ENCODE measurements at regions not wholly inside any gene's neighbourhood (a gene's known extent, or its start where the extent isn't known, plus 50 kb on each side); places are given as distances from the start of the nearest gene placed in this dataset.

GRCh38 chr17:72530454-72530853 is 409.6 kb downstream of the SOX9 start:
- DNase-seq = no peak

- DNase-seq = no peak
Observed at GRCh38 chr17:72531729-72532128, 410.9 kb downstream of the SOX9 start.

DNA sequence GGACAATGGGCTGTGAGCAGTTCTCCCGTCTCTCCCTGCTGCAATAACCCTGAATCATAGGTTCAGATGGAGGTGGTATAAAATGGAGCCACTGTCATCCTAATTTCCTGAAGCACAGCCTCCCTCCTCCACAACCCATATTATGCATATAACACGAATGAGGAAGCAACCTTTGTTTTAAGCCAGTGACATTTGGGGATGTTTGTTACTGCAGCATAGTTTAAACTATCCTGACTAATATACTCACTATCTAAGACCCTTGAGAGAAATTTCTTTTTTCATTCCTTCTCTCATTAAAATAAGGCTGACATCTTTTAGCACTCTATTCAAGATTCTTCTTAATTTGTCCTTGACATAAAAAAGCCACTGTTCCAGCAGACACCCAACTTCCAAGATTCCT is 413.4 kb downstream of the SOX9 start:
- no peak for DNase-seq

- no peak for DNase-seq
Observed at GRCh38 chr17:72534776-72535175, 414.0 kb downstream of the SOX9 start.

DNA sequence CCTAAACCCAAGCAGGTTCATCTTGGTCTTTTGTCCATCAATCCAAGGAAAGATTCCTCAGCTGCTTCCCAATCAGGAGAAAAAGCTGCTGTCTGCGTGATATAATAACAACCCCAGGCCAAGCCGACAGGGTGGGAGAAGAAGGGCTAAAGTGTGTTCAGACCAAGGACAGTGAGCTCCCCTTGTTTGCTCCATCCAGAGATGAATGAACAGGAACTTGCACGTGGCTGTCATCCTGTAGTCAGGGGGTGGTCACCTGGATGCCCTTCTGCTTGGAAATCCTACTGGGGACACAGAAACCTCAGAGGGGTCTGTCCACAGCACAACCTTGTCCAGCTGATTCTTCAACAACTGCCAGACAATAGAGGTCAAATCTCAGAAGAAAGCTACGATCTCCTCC is 414.5 kb downstream of the SOX9 start:
- no peak for DNase-seq

DNA sequence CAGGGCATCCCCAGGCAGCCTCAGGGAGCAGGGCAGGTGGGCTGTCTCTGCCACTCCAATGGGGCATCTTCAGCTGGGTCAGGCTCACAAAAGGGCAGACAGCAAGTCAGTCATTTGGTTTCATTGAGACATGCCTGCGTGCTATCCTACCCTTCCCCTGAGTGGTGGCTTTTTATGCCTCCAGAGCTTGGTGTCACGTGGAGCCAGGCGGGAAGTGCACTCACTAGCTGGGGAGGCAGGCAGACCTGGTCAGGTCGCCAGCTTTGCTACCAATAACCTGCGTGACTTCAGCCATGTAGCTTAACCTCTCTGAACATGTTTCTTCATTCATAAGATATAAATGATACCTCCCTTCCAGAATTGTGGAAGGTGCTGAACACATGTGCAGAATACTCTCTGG is 415.0 kb downstream of the SOX9 start:
- no peak for DNase-seq

GRCh38 chr17:72536788-72537187 is 416.0 kb downstream of the SOX9 start:
- no peak for DNase-seq

- no peak for DNase-seq
Observed at GRCh38 chr17:72538443-72538842, 417.6 kb downstream of the SOX9 start.

GRCh38 chr17:72538901-72539352 is 418.1 kb downstream of the SOX9 start:
- no peak for DNase-seq

DNA sequence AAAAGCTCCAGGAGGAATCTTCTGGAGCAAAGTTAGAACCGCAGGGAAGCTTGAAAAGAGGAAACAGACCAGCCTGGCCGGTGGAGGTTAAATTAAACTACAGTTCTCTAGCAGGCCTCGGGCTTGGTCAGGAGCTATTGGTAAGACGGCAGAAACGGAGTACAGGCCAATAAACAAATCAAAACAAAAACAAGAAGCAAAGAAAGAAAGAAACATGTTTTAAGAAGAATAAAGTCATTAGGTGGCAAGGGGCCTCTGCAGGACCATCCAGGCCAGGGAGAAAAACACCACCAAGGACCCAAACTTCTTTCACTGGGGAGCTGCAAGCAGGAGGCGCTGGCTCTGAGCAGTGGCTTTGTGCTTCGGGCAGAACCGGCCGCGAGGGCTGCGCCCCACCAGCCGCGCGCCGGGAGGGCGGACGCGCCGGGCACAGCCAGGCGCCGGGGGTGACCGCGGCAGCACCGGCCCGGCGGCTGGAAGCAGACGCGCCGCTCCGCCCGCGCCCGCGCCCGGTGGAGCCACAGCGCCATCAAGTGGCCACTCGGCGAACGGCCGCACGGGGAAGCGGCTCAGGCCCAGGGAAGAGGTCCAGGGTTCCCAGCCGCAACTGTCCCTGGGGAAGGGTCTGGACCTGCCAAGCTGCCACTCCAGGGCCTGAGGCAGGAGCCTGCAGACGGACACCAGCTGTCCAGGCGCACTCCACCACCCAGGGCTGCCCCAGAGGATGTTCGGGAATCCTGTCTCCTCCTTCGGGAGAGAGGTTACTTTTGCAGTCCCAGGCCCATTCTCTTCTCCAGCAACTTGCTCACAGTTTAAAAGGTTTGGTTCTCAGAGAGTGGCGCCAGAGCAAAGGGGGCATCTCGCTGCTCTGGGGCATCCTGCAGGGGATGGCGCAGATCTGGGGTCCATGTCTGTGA is 419.4 kb downstream of the SOX9 start:
- DNase-seq = peak; percentile 31

DNA sequence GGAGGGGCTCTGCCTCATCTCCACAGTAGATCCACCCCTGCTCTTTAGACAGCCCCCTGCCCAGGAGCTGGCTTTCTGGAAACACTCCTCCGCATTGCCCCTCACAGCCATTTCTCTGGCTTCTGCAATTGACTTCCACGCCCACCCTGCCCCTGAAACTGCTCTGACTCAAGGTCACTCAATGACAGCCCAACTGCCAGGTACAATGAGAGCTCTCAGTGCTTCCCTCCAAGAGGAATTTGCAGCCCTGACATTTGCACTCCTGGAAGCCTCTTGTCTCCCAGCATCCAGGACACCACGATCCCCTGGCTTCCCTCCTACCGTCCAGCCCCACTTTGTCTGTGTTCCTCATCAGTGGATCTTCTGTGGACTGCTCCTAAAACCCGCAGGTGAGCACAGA is 421.5 kb downstream of the SOX9 start:
- DNase-seq = no peak

DNA sequence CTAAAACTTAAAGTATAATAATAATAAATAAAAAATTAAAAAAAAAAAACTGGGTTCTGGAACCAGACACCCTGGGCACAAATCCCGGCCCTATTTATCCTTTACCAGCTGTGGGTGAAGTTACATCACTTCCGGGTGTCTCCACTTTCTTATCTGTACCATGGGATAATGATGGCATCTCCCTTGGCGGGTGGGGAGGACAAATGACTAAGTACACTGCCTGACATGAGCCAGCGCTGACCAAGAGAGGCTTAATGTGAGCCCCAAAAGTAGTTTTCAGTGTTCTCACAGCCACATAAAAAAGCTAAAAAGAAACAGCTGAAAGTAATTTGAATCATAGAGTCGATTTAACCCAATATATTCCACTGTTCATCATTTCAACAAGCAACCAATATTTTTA is 424.9 kb downstream of the SOX9 start:
- no peak for DNase-seq

DNA sequence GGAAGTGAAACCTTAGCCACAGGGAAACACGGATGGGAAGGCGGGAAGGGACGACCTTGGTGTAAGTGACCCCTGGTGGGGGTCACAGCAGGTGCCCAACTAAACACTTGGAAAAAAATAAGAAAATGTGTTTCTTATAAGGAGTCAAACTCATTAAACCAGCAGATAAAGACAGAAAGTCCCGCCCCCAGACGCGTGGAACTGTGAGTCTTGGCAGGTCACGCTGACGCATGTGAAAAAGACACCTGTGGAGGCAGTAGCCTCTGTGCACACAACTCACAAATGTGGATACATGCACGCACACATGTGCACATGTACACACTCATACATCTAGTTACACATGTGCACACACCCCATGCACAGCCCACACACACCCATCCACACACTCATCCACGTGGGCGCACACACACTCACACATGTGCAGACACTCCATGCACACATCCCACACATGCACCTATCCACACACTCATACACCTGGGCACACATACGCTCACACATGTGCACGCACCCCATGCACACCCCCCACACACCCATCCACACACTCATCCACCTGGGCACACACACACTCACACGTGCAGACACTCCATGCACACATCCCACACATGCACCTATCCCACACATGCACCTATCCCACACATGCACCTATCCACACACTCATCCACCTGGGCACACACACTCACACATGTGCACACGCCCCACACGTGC is 432.4 kb downstream of the SOX9 start:
- no peak for DNase-seq

- DNase-seq = no peak
Observed at GRCh38 chr17:72554508-72554907, 433.7 kb downstream of the SOX9 start.

GRCh38 chr17:72555052-72555451 is 434.2 kb downstream of the SOX9 start:
- no peak for DNase-seq

- DNase-seq = peak; percentile 37
Observed at GRCh38 chr17:72556944-72557826, 436.4 kb downstream of the SOX9 start.

GRCh38 chr17:72558971-72559476 is 438.2 kb downstream of the SOX9 start:
- DNase-seq = no peak

GRCh38 chr17:72560303-72561247 is 439.8 kb downstream of the SOX9 start:
- DNase-seq = peak; percentile 51

DNA sequence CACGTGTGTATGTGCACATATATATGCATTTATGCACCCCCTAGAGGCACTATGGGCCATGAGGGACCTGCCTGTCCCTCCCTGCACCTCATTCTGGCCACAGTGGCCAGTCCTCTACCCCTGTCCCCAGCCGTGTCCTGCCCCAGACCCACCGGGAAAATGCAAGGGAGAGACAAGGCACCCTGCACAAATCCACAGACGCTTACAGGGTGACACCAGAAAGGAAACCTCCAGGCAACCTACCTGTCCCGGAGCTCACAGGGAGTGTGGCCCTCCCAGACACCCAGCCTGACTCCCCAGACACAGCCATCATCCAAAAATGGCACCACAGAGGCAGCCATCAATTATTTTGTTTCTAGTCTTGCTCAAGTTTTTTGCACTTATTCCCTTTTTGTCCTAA is 440.4 kb downstream of the SOX9 start:
- DNase-seq = no peak

DNA sequence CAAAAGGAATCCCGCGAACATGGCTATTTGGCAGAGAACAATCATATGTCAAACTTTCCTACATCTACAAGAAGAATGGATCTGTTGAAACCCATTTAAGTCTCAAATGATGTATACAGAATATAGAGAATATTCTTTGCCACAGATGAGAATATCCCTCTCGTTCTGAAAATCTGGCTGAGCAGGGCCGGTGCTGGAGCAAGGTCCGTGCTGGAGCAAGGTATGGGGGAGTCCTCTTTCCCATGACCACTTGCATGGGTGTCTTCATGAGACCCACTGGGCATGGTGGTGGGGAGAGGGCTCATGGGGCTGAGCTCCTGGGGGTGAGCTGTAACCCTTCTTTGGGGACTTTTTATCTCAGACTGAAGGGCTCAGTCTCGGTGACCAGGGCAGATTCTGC is 440.9 kb downstream of the SOX9 start:
- DNase-seq = no peak

DNA sequence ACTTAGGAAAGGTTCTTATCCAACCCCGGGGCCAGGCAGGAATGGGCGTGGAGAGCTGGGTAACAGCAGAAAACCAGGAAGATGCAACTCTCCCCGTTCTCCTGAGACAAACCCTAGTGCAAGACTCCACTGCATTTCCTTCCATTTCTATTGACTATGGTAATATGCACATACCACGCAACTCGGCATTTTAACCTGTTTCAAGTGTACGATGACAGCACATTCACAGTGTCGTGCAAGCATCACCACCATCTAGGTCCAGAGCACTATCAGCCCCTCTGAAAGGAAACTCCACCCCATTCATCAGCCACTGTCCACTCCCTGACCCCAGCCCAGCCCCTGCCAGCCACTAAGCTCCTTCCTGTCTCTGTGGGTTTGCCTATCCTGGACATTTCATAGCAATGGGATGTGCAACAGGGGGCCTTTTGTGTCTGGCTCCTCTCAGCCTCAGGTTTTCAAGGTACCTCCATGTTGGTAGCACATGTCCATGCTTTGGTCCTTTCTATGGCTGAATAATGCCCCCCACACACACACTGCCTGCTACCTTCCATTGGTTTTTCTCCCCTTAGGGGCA is 441.9 kb downstream of the SOX9 start:
- no peak for DNase-seq

Measured in NCI-H2029 treated with DMSO at 0.1 percent for 48 hours (cell line).